ENCODE measurements at regions not wholly inside any gene's neighbourhood (a gene's known extent, or its start where the extent isn't known, plus 50 kb on each side); places are given as distances from the start of the nearest gene placed in this dataset.

GRCh38 chr2:60136913-60137312 is 416.5 kb downstream of the BCL11A start:
- Histone ChIP-seq H3K4me1 (replicated peaks in 1 of 4; ENCODE audit: control insufficient read depth in 3 of 4, insufficient read depth in 4 of 4, low read length in 3 of 4) (no peaks in the 10 kb centered on the region; a peak in 1 of 7 replicates), H3K23ac (ENCODE audit: insufficient read length) (no peak overlapping the region), H3K23me2 (ENCODE audit: low read depth, low read length) (no peaks in the 10 kb centered on the region), H2AK5ac (ENCODE audit: low read depth, low read length) (no peak overlapping the region), H4K5ac (ENCODE audit: insufficient read length, low read depth, low read length) (no peak overlapping the region), H2BK12ac (ENCODE audit: low read depth, low read length) (no peak overlapping the region), H2BK20ac (ENCODE audit: low read length) (no peak overlapping the region), H3K27me3 (replicated peaks in 1 of 4; ENCODE audit: control insufficient read depth in 3 of 4, extremely low read depth in 1 of 4, insufficient read depth in 3 of 4, low read length in 3 of 4) (no peaks in the 10 kb centered on the region), H3K4me3 (ENCODE audit: extremely low read depth in 1 of 4, insufficient read depth in 2 of 4, low read depth in 3 of 4, low read length in 4 of 4) (no peak overlapping the region), H3K9me3 (ENCODE audit: insufficient read depth in 2 of 2, low read depth in 1 of 2, low read length in 1 of 2) (peaks cover 20 to 22% of the 10 kb centered on the region in 2 experiments), H3K18ac (ENCODE audit: extremely low read depth, low read length) (no peak overlapping the region), H4K8ac (ENCODE audit: extremely low read depth, insufficient read depth, low read length) (no peak overlapping the region), H3K9ac (replicated peaks in 1 of 4; ENCODE audit: extremely low read depth in 1 of 4, low read depth in 3 of 4, low read length in 3 of 4) (no peak overlapping the region), H4K20me1 (replicated peaks in 1 of 2; ENCODE audit: control insufficient read depth in 1 of 2, insufficient read depth in 2 of 2, low read length in 2 of 2) (no peaks in the 10 kb centered on the region), H4K91ac (replicated peaks; ENCODE audit: insufficient read length, low read length) (no peak overlapping the region), H2BK5ac (ENCODE audit: low read depth, low read length) (no peak overlapping the region), H3K27ac (ENCODE audit: low read depth, low read length) (no peak overlapping the region), H2AFZ (ENCODE audit: low read length) (no peak overlapping the region), H3K56ac (replicated peaks; ENCODE audit: insufficient read length, low read depth, low read length) (no peak overlapping the region), H3K14ac (ENCODE audit: insufficient read length) (no peak overlapping the region), H3K79me2 (ENCODE audit: control insufficient read depth in 1 of 2, insufficient read depth in 2 of 2, low read length in 2 of 2) (no peaks in the 10 kb centered on the region), H2BK15ac (ENCODE audit: low read length) (no peak overlapping the region), H3K4me2 (ENCODE audit: insufficient read depth in 1 of 2, low read depth in 2 of 2, low read length in 2 of 2) (no peak overlapping the region), H3K79me1 (ENCODE audit: low read depth, low read length) (no peaks in the 10 kb centered on the region), H3K4ac (replicated peaks; ENCODE audit: insufficient read length, low read depth, low read length) (no peak overlapping the region), H2BK120ac (replicated peaks; ENCODE audit: low read depth, low read length) (no peak overlapping the region), H3K36me3 (ENCODE audit: control insufficient read depth in 2 of 4, insufficient read depth in 4 of 4, low read length in 3 of 4) (no peaks in the 10 kb centered on the region)
- TF ChIP-seq HDAC2 (IDR thresholded peaks at IDR 0.05; ENCODE audit: borderline replicate concordance in 1 of 2, low read depth in 2 of 2, low read length in 2 of 2) (no peak), CREB1 (IDR thresholded peaks at IDR 0.05) (no peak), BACH1 (IDR thresholded peaks at IDR 0.05; ENCODE audit: low read length) (no peak), CHD2 (IDR thresholded peaks at IDR 0.05; ENCODE audit: low read length) (no peak), MAFK (IDR thresholded peaks at IDR 0.05; ENCODE audit: low read depth, low read length) (no peak), SP2 (IDR thresholded peaks at IDR 0.05; ENCODE audit: low read length) (no peak), SIX5 (IDR thresholded peaks at IDR 0.05; ENCODE audit: low read depth, low read length) (no peak), PHF8 (conservative IDR thresholded peaks at IDR 0.05; ENCODE audit: low read depth, low read length) (no peak), RBBP5 (IDR thresholded peaks at IDR 0.05; ENCODE audit: borderline replicate concordance, low read depth, low read length) (no peak)
- DNase-seq (ENCODE audit: low read depth in 1 of 2, low spot score in 2 of 2) (no peak), FAIRE-seq (no peak)
- ChIA-PET CTCF (ENCODE audit: partially characterized antibody) (interaction anchor here (0.6 kb wide), 1 partner anchor 743 kb away, joined by 3 read pairs; no protein-coding TSS in a partner anchor), POLR2A (ENCODE audit: partially characterized antibody) (no interaction called here)
- 92% methylated on average over 2 of the region's 2 CpGs; no CpG with 5 or more reads in 1 of the 2 experiments for WGBS, 2 experiments (ENCODE audit: extremely low coverage in 1 of 2, insufficient coverage in 1 of 2, insufficient read length in 1 of 2, insufficient replicate concordance in 2 of 2, low coverage in 1 of 2, low lambda C conversion rate in 2 of 2, missing lambda C conversion rate in 1 of 2)
